DOHH2 (cell line): ENCODE measurements at regions not wholly inside any gene's neighbourhood (a gene's known extent, or its start where the extent isn't known, plus 50 kb on each side); places are given as distances from the start of the nearest gene placed in this dataset.

Experiments used
- EZH2phosphoT487 ChIP-seq: fragments of 200-600 bp; sonication (generic); IDR thresholded peaks from 2 replicates; pipeline ENCODE4 v1.6.1; 2017; ENCODE audit warnings: borderline replicate concordance, mild to moderate bottlenecking, antibody characterized with exemption, low read length, moderate library complexity, mixed read lengths
- TF ChIP-seq, protein P1 (sequence below): fragments of 200-600 bp; sonication (generic); IDR thresholded peaks from one replicate; pipeline ENCODE4 v1.5.1; 2014; ENCODE audit warnings: antibody characterized with exemption, mild to moderate bottlenecking, low read depth, low read length; ENCODE audit not compliant: poor library complexity, severe bottlenecking

DNA sequence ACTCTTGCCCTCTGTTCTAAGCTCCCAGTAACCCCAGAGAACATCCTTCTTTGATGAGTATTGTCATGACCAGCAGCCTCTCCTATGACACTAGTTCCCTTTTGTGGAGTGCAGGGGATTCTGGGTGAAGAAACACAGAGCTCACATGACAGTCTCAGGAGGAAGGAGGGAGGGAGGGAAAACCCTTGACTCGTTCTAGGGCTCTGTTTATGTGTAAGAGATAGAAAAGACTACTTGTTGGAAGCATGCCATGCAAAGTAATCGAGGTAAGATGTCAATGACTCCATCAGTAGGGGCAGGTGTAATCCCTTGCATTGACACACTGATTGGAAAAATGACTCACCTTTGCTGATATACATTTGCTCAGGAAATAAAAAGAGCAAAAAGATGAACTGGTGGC, 190.2 kb upstream of the ELL2 start:
- TF ChIP-seq, protein P1, sequence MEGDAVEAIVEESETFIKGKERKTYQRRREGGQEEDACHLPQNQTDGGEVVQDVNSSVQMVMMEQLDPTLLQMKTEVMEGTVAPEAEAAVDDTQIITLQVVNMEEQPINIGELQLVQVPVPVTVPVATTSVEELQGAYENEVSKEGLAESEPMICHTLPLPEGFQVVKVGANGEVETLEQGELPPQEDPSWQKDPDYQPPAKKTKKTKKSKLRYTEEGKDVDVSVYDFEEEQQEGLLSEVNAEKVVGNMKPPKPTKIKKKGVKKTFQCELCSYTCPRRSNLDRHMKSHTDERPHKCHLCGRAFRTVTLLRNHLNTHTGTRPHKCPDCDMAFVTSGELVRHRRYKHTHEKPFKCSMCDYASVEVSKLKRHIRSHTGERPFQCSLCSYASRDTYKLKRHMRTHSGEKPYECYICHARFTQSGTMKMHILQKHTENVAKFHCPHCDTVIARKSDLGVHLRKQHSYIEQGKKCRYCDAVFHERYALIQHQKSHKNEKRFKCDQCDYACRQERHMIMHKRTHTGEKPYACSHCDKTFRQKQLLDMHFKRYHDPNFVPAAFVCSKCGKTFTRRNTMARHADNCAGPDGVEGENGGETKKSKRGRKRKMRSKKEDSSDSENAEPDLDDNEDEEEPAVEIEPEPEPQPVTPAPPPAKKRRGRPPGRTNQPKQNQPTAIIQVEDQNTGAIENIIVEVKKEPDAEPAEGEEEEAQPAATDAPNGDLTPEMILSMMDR = no peak
- TF ChIP-seq EZH2phosphoT487 = no peak
